ENCODE measurements at regions not wholly inside any gene's neighbourhood (a gene's known extent, or its start where the extent isn't known, plus 50 kb on each side); places are given as distances from the start of the nearest gene placed in this dataset.

GRCh38 chr20:39302312-39302711 lies 340.2 kb downstream of the DHX35 start:
- no peak for DNase-seq (ENCODE audit: low spot score)

DNA sequence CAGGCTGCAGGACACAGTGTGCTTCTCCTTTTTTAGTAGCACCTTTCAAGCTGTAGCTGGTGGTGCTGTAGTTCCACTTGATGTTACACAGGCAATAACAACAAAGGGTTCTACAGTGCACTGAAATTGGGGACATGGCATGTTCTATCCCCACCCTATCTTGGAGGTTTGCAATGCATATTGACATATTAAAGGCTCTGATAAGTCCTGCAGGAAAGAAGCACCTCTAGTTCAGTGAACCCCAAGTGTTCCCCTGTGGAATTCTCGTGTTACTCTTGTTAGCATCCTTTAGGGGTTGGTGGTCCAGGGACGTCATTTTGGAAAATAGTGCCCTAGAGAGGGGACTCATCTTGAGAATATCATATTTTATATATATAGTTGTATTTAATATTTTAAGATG lies 337.6 kb downstream of the DHX35 start:
- DNase-seq (ENCODE audit: low spot score): no peak

GRCh38 chr20:39298571-39299506 lies 336.7 kb downstream of the DHX35 start:
- DNase-seq (ENCODE audit: low spot score): no peak

GRCh38 chr20:39298121-39298520 lies 336.0 kb downstream of the DHX35 start:
- DNase-seq (ENCODE audit: low spot score): no peak

DNA sequence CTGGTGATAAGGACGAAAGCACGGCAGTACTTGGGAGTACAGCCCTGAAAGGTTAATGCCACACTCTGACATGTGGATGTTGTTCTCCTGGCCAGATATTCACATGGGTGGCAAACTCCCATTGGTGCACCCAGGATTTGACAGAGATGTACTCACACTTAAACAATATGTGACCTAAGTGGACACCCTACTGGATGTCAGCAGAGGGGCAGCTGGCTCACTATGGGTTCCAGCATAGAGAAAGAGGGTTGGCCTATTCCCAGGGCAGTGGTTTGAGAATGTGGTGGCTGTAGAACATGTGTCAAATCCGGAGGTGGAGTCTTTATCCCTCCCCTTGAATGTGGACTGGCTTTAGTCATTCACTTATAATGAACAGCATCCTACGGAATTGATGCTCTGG lies 333.2 kb downstream of the DHX35 start:
- no peak for DNase-seq (ENCODE audit: low spot score)

GRCh38 chr20:39294137-39294725 lies 332.1 kb downstream of the DHX35 start:
- DNase-seq (ENCODE audit: low spot score): no peak

GRCh38 chr20:39292193-39292736 lies 330.1 kb downstream of the DHX35 start:
- DNase-seq (ENCODE audit: low spot score): no peak

GRCh38 chr20:39291301-39291700 lies 329.2 kb downstream of the DHX35 start:
- no peak for DNase-seq (ENCODE audit: low spot score)

DNA sequence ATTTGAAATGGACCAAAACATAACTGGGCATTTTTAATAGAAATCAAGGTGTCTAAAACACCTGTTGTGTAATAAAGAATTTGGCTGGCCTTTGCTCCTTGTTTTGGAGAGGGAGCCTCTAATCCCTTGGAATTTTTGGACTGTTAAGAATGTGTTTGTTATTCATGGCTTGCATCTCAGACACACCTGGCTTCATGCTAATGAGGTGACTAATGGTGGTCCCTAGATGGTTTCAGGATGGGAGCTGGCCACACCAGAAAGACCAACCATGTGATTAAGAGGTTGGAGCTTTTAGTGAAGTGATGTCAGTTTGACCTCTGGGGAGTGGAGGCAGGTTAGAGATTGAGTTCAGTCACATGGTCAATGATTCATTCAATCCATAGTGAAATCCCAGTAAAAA lies 328.4 kb downstream of the DHX35 start:
- no peak for DNase-seq (ENCODE audit: low spot score)

DNA sequence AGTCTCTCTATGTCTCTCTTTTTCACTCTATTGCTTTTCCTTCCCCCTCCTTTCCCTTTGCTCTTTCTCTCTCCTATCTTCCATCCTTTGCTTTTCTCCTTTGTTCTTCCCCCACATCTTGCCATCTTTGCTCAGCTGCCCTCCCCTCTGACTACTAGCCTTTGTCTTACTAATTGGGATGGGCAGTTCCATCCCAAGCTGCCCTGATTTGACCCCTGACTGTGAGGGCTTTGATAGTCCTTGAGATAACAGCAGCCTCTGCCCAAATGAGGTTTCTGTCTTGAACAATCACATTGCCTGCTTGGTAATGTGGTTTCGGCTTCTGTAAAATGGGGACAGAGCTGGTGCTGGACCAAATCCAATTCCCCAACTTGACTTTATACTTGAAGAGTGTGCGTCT lies 327.7 kb downstream of the DHX35 start:
- no peak for DNase-seq (ENCODE audit: low spot score)

DNA sequence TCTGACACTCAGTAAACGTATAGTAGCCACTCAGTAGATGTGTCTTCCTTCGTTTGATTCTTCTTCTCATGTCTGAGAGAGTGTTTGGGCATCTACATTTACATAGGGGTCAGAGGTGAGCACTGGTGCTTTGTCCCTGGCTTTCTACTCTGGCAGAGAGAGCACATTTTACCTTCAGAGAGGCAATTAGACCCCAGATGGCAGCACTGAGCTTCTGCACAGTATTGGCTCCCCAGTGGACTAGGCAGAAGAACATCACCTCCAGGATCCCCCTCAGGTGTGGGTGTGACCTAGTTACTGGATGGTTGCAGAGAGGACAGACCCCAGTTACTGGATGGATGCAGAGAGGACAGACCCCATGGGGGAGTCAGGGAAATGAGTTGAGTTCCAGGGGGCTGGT lies 327.2 kb downstream of the DHX35 start:
- no peak for DNase-seq (ENCODE audit: low spot score)

GRCh38 chr20:39283464-39283863 lies 321.3 kb downstream of the DHX35 start:
- DNase-seq (ENCODE audit: low spot score): no peak

GRCh38 chr20:39282619-39283092 lies 320.5 kb downstream of the DHX35 start:
- no peak for DNase-seq (ENCODE audit: low spot score)

DNA sequence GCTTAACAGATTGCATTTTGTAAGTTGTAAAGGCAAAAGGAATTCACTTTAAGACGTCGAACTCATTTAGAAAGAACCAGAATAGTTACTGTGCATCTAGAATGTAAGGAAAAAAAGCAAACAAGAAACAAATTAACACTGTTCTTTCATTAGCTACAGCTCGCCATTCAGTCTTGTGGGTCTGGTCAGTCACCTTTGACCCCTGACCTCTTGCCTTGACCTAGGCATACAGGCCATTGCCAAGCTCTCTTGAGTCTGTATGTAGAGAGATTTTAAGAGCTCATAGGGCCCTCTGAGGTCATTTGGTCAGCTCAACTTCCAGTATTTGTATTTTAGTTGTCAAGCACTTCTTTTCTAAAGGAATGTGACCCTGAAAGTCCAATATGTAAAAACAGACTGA lies 318.7 kb downstream of the DHX35 start:
- DNase-seq (ENCODE audit: low spot score): no peak

DNA sequence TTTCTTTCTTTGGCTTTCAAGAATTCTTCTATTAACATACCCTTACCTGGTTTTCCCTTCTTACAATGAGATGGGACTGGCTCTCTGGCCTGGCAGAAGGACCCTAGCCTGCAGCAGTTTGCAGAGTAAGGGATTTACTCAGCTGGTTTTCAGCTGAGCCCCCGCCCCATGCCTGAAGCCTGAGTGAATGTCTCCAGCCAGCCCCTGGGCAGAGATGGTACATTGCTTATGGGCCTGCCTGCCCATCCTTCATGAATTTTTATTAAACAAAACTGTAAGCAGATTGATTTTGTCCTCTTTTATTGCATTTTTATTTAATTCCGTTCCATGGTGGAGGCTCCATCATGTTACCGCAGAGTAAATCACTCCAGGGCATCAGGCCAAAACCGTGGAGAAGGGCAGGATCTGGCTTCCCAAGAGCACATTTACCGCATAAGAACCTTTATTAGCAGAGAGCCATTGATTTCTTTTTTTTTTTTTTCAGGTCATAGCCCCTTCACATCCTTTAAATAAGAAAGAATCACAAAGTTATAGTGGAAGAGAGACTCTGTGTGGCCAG lies 316.2 kb downstream of the DHX35 start:
- DNase-seq (ENCODE audit: low spot score): no peak

- no peak for DNase-seq (ENCODE audit: low spot score)
These were observed 315.0 kb downstream of the DHX35 start for GRCh38 chr20:39277185-39277584.

DNA sequence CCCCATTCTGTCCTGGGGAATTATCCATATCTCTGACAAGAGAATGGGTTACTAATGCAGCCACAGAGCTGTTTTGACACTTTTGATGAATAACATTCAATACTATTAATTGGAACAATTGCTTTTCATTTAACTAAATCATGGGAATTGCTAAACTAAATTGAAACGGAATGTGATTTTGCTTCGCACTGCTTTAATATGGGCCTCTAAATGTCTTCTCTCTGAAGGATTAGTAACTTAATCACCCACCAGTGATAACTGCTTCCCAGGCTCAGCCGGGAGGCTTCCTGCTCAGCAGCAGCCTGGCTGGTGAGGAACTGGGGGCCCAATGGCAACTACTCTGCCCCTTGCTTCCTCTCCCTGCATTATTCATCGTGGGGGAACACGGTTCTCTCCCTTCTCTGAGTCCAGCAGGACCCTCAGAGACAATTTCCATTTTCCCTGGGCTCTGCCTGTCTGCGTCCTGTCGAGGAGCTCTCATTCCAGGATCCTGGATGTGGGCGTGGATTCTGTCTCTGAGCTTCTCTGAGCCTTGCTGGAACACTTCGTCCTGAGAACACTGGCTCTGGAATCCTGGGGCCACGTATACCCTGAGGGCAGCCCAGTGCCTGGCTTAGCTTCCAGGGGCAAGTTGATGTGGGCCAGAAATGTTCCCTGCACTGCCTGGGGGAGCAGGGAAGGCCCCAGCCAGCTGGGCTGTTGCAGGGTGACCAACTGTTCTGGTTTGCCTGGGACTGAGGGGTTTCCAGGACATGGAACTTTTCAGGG lies 308.9 kb downstream of the DHX35 start:
- no peak for DNase-seq (ENCODE audit: low spot score)

GRCh38 chr20:39269493-39270217 lies 307.5 kb downstream of the DHX35 start:
- DNase-seq (ENCODE audit: low spot score): no peak

DNA sequence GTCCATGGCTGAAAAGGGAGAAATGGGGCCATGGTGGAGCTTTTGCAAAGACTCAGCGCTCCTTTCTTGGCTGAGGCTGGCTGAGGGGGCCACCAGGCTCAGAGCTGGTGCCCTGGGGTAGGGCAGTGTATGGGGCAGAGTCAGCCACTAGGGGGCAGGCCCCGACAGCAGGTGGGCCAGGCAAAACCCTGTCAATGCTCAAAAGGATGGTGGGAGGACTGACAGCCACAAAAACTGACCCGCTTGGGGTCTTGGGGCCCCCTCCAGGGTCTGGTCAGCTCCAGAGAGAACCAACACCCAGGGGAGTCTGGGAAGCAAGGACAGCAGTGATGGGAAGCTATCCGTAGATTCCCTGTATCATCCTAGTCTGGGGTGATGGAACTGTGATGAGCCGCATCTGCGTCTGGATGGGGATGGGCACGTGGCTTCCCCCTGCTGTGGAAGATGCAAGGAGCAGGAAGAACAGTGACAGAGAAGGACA lies 306.9 kb downstream of the DHX35 start:
- DNase-seq (ENCODE audit: low spot score): peak; percentile 57

DNA sequence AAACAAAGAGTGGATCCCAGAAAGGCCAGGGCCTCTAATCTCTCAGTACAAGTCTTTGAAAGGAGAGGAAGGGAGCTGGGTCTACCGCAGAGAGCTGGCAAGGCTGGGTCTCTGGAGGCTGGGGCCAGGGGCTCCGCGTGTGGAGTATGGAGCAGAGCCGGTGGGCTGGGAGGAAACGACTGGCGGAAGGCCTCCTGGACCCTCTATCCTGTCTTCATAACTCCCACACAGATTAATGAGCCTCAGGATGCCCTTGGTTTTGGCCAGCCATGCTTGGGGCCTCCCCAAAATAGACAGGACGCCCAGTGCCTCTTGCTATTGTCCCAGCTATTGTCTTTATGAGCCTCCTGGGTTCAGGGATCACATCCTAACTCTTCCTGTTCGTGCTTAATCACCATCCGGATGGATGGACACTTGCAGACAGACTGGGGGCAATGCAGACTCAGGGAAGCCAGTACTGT lies 306.4 kb downstream of the DHX35 start:
- no peak for DNase-seq (ENCODE audit: low spot score)

GRCh38 chr20:39266989-39267388 lies 304.8 kb downstream of the DHX35 start:
- no peak for DNase-seq (ENCODE audit: low spot score)
